Choroid plexus epithelial cell (primary cell): ENCODE measurements at regions not wholly inside any gene's neighbourhood (a gene's known extent, or its start where the extent isn't known, plus 50 kb on each side); places are given as distances from the start of the nearest gene placed in this dataset.
"Not testable (repeated sequence)": the region's sequence is repeated elsewhere in the genome, so short reads cannot be mapped to it uniquely, and the experiment has no call there.

Source experiments
- DNase-seq: peaks from one replicate; pipeline ENCODE4 v3.0.0-alpha.2; 2010; ENCODE audit warnings: low read depth
- H3K4me3 ChIP-seq: 2 replicates; pipeline ENCODE4 v1.5.1; 2011; ENCODE audit warnings: low read depth, mild to moderate bottlenecking, control low read depth, low read length, moderate library complexity
- CTCF ChIP-seq: conservative IDR thresholded peaks from 2 replicates; pipeline ENCODE4 v1.5.1; 2011; ENCODE audit warnings: low read depth, mild to moderate bottlenecking, control low read depth, inconsistent platforms, low read length, moderate library complexity

DNA sequence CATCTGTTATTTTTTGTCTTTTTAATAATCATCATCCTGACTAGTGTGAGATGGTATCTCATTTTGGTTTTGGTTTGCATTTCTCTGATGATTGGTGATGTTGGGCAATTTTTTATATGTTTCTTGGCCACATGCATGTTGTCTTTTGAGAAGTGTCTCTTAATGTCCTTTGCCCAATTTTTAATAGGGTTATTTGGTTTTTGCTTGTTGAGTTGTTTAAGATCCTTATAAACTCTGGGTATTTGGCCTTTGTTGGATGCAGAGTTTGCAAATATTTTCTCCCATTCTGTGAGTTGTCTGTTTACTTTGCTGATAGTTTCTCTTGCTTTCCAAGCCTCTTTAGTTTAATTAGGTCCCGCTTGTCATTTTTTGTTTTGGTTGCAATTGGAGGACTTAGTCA is 152.1 kb upstream of the MED14 start:
- TF ChIP-seq CTCF = no peak
- no peak for DNase-seq
- no peak overlapping the region for H3K4me3 ChIP-seq

- H3K4me3 ChIP-seq = no peak overlapping the region
- TF ChIP-seq CTCF = no peak
- DNase-seq = no peak
Measured at GRCh38 chrX:40891798-40892197, 156.5 kb upstream of the MED14 start.

DNA sequence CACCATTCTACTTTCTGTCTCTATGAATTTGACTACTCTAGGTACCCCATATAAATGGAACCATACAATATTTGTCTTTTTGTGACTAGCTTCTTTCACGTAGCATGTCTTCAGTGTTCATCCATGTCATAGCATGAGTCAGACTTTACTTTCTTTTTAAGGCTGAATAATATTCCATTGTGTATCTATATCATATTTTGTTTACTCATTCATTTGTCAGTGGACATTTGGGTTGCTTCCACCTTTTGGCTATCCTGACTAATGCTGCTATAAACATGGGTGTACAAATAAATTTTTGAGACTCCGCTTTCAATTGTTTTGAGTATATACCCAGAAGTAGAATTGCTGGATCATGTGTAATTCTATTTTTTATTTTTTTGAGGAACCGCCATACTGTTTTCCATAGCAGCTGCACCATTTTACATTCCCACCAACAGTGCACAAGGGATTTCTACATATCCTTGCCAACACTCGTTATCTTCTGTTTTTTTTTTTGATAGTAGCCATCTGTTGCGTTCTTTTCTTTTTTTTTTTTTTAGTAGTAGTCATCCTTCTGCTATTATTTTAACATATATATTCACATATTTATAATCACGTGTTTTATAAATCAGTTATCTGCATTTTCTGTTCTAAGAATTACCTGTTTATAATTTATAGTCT is 158.0 kb upstream of the MED14 start:
- TF ChIP-seq CTCF = no peak
- DNase-seq = no peak
- no peak overlapping the region for H3K4me3 ChIP-seq

DNA sequence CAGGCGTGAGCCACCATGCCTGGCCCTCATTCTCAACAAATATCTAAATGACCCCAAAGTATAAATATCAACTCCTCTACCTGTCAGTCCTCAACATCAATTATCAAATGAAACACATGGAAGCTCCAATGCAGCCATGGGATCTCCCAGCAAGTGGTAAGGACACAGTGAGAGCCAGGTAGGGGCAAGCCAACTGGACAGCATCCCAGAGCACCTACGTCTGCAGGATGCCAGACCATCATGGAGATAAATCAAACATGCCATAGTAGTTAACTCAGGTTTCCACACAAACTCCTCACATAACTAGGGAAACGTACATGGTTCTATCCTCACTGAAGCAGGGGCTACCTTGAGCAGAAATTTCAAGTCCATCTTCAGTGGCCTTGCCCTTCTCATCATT is 159.9 kb upstream of the MED14 start:
- no peak for DNase-seq
- no peak overlapping the region for H3K4me3 ChIP-seq
- no peak for TF ChIP-seq CTCF

- TF ChIP-seq CTCF = no peak
- H3K4me3 ChIP-seq = no peak overlapping the region
- peak; percentile 31 for DNase-seq
Measured at GRCh38 chrX:40897718-40898270, 162.5 kb upstream of the MED14 start.

- H3K4me3 ChIP-seq, DNase-seq: not testable (repeated sequence)
Measured at GRCh38 chrX:40904739-40905138, 169.4 kb upstream of the MED14 start.

GRCh38 chrX:40908026-40908425 is 172.7 kb upstream of the MED14 start:
- DNase-seq = peak; percentile 57
- no peak overlapping the region for H3K4me3 ChIP-seq
- no peak for TF ChIP-seq CTCF
